NCI-H2227 (cell line): ENCODE measurements at regions not wholly inside any gene's neighbourhood (a gene's known extent, or its start where the extent isn't known, plus 50 kb on each side); places are given as distances from the start of the nearest gene placed in this dataset.

Experiments
- DNase-seq: peaks from one replicate; lab custom pipeline; 2025; ENCODE audit not compliant: unreplicated experiment; lab: John Stamatoyannopoulos, UW

GRCh38 chr3:150074697-150075416 lies 104.2 kb upstream of the PFN2 start:
- no peak for DNase-seq

DNA sequence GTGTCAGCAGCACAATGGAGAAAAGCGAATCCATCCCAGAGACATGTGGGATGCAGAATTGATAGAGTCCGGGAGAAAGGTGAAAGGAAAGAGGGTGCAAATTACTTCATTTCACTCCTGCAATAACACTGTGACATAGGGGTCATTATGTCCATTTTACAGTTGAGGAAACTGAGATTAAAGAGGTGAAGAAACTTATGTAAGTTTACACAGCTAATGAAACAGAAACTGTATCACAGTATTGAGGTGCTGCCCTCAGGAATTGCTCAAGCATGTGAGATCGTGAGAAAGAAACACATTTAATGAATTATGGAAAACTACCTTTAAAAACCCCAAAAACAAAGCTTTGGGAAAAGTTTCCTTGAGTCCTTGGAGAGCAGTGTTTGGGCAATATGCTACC lies 103.6 kb upstream of the PFN2 start:
- DNase-seq, result no peak

GRCh38 chr3:150073513-150073912 lies 102.8 kb upstream of the PFN2 start:
- DNase-seq, result no peak

- no peak for DNase-seq
These were observed 102.3 kb upstream of the PFN2 start for GRCh38 chr3:150073031-150073430.

- DNase-seq, result no peak
These were observed 101.9 kb upstream of the PFN2 start for GRCh38 chr3:150072576-150072975.

DNA sequence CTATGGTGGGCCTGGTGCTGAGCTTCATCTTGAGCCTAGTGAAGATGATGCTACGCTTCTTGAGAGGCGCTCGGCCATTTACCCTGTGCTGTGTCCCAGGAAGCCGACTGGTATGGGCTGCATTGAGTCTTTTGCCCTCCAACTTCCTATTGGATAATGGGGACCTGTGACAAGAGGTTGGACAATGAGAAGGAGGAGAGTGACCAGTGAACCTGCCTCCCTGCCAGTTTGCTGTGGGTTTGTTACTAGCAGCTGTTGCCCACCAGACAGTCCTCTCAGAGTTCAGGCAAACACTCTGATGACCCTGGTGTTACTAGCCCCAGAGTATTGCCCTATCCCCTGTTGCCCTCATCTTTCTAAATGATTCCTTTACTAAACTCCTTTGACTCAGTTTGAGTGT lies 99.6 kb upstream of the PFN2 start:
- no peak for DNase-seq

DNA sequence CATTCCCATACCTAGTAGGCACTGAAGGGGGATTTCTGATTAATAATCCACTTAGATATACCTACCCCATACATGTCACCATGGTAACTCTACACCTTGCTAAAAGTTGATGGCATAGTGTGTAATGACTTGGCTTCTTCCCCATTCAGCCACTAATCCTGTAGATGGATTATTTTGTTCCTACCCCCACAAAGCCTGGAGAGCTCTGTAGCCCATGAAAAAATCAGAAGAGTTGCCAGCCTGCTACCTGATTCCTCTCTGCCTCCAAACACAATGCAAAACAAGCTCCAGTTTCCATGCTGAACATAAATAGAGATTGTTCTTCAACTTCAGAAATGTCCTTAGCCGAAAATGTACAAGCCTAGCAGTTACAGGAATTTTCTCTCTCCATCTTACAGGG lies 98.9 kb upstream of the PFN2 start:
- no peak for DNase-seq

- no peak for DNase-seq
These were observed 98.4 kb upstream of the PFN2 start for GRCh38 chr3:150069154-150069527.

GRCh38 chr3:150068440-150069153 lies 97.9 kb upstream of the PFN2 start:
- DNase-seq, result no peak

- DNase-seq, result no peak
These were observed 96.9 kb upstream of the PFN2 start for GRCh38 chr3:150067561-150067960.

DNA sequence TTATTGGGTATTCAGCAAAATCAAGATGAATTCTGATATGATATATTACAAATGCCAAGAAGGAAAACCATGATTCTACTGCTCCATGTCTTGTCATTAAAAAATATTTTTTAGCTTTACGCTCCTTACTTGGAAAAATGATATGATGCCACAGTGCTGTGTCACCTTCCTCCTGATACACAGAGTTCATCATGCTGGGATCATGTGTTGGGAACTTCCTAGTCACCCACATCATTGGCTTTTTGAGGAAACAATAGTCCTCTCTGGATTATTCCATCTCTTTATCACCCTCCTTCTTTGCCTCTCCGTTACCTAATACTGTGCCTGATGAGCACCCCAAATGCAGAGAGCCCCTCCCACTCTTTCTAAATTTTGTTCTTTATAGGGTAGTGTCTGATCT lies 94.3 kb upstream of the PFN2 start:
- no peak for DNase-seq

DNA sequence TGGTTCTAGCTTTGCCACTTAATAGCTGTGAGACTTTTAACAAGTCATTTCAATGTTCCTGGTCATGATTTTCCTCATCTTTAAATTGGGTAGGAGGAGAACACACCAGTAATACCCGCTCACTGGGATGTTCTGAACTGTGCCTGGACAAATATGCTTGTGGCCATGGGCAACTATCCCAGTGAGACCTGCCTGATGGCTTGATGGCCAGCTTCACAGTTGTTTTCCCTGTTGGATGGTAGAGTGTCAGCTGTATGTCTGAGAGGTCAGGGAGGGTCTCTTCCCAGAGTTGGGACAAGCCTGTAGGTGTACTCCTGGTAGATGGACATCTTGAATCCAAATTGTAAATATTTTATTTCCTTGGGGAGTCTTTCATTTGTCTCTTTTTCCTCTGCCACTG lies 92.5 kb upstream of the PFN2 start:
- no peak for DNase-seq

DNA sequence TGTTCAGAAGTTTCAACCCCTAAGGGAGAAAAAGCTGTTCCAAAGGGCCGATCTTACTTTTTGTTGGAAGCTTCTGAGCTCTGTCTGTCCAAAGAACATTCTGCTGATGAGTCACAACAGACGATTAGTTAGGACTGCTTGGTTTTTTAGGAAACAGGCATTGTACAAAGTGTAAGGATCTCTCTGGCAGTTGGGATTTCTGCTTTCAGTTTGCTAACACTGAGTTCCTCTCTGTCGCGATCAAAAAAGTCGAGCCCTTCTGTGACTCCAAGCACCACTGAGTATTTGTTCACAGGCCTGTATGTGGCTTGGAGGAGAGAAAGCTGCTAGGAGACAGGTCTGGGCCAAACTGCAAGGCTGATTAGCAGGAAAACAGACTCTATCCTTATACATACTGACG lies 91.8 kb upstream of the PFN2 start:
- no peak for DNase-seq

DNA sequence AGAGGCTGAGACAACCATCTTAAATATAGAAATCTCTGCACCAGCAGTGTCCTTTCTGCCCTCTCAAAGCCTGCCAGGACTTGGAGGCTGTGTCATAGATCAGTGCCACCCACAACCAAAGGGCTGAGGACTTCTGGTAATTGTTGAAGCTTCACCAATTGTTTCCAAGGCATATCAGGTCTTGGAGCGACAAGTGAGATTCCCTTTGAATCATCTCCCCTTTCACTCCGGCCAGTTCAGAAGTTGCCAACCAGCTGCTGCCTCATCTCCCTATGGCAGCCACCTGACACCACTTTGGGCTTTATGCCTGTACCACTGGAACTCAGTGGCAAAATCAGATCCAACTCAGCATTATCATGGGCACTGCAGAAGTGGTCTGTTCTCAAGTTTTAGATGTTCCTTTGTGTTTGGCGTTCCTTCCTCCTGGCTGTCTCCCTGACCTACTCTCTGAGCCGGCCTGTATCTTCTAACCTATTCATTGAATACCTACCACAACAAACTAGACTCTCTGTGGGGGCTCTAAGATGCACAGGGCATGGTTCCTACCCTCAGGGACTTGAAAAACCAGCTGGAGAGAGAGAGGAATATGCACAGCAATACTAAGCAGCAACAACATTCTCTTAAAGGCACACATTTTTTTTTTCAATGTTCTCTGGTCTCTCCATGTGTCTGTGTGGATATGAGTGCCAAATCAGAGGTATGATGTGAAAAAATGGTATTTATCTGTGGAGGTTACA lies 90.8 kb upstream of the PFN2 start:
- no peak for DNase-seq

DNA sequence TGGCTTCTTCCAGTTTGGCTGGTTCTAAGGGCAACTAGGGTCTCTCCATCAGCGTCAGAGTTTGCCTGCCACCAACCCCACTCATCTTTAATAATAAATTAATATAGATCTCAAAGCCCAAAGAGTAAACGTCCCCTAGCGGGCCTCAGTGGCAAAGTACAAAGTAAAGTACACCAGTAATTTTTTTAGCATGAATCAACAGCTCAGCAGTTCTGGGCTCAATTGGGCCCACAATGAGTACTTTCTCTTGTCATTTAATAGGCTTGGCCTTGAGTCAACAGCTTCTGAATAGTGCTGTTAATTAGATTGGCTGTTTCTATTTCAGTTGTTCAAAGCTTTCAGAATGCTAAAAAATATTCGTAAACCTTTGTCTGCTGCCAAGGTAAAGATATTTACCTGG lies 89.0 kb upstream of the PFN2 start:
- no peak for DNase-seq

- DNase-seq, result no peak
These were observed 88.5 kb upstream of the PFN2 start for GRCh38 chr3:150059241-150059640.

DNA sequence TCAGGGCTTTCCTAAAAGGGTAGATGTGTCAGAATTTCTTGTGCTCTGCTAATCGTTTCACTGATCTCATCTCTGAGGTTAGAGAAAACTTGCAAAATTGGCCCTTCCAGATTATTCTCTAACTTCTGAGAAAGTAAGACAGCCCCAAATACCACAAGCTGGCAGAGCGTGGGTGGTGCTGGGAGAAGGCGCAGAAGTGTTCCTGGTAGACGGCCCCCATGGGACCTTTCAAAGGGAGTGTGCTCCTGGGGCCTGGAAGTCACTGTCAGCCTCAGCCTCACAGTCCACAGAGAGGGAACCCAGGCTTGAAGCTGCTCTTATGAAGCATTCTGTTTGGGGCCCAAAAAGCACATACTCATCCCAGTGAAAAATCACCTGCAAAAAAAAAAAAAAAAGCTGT lies 86.5 kb upstream of the PFN2 start:
- no peak for DNase-seq

DNA sequence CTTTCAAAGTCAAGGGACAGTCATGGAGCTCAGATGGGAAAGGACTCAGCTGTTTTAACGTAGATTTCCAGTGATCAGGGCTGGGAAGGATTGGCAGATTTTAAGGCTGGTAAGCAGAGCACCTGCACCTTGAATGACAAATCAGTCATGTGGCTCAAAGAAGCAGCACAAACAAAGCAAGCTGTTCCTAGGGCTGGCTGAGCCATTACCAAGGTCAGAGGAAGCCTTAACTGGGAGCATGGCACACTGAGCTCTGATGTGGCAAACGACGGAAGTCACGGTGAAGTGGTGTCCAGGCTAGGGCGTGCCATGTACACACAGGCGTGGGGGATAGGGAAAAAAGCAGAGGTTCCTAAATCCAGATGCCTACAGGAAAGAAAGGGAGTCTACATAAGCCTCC lies 84.6 kb upstream of the PFN2 start:
- no peak for DNase-seq

DNA sequence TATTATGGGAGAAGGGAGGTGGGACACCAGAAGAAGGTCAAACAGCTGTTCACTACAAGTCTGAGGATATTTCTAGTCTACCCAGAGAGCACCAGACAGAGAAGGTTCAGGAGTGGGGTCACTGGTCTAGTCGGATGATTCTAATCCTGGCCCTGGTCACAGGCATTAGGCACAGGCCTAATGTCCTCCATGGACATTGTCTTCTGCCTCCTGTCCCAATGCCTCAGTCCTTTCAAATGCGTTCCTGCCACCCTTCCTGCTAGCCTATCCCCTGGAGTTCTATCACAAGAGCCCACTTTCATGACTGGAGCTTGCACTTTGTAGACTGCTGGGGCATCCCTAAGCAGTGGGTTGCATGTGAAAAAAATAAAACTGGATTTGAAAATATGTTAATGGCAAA lies 83.9 kb upstream of the PFN2 start:
- no peak for DNase-seq

GRCh38 chr3:150050510-150050909 lies 79.8 kb upstream of the PFN2 start:
- DNase-seq, result peak; percentile 55

- DNase-seq, result no peak
These were observed 78.6 kb upstream of the PFN2 start for GRCh38 chr3:150049317-150049716.

DNA sequence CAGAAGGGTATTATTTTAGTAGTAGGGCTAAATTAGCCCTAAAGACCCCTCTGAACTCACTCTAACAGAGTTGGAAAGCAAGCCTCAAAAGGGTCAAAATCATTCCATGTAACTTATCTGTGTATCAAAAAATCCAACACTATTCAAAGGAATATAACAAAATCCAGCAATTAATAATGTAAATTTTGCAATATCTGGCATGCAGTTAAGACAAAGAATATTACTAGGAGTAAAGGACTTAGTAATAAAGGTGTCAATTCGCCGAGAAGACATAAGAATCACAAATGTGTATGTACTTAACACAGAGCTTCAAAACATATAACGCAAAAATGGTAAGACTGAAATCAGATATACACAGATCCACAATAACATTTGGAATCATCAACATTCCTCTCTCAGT lies 71.2 kb upstream of the PFN2 start:
- DNase-seq, result no peak
